T-helper 2 cell treated with Interferon-gamma antibody and Interleukin-4, amounts not matched to agents 5 μg/mL and 100 μg/mL, for 36 hours (primary cell): ENCODE measurements at regions not wholly inside any gene's neighbourhood (a gene's known extent, or its start where the extent isn't known, plus 50 kb on each side); places are given as distances from the start of the nearest gene placed in this dataset.
"Not testable (repeated sequence)": the region's sequence is repeated elsewhere in the genome, so short reads cannot be mapped to it uniquely, and the experiment has no call there.

Experiments
- DNase-seq: peaks from one replicate; pipeline ENCODE4 v3.0.0; 2021; ENCODE audit warnings: low spot score
- H3K27ac Mint-ChIP-seq: one replicate; pipeline ENCODE4 v1.8.0; 2021; ENCODE audit warnings: mild to moderate bottlenecking, mixed read lengths
- H3K27me3 Mint-ChIP-seq: one replicate; pipeline ENCODE4 v1.8.0; 2021; ENCODE audit warnings: low read depth, mixed read lengths
- H3K36me3 Mint-ChIP-seq: one replicate; pipeline ENCODE4 v1.8.0; 2021; ENCODE audit warnings: low read depth, mixed read lengths
- H3K4me1 Mint-ChIP-seq: one replicate; pipeline ENCODE4 v1.8.0; 2021; ENCODE audit warnings: low read depth, mixed read lengths
- H3K4me3 Mint-ChIP-seq: one replicate; pipeline ENCODE4 v1.8.0; 2022; ENCODE audit warnings: mild to moderate bottlenecking, moderate library complexity, mixed read lengths
- H3K9me3 Mint-ChIP-seq: one replicate; pipeline ENCODE4 v1.8.0; 2021; ENCODE audit warnings: mixed read lengths

- H3K4me3 Mint-ChIP-seq = no peak overlapping the region
- H3K36me3 Mint-ChIP-seq = no peaks in the 10 kb centered on the region
- no peaks in the 10 kb centered on the region for H3K27me3 Mint-ChIP-seq
Measured at GRCh38 chr6:85000001-85000400, 235.6 kb upstream of the TBX18 start.

DNA sequence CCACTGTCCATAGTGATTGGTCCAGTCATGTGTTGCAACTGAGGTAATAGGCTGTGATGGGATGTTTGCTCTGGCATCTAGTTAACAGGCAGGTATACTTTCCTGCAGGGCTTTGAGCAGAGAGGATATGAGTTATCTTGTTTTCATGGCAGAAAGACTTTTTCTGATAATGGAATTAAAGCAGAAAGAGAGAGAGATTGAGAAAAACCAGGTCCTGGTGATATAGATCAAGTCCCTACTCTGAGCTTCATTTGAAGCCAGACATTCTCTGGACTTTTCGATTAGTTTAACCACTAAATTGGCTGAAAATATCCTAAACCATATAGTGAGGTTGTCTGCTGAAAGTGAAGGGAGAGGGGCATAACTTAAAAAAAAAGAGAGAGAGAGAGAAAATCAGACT lies 233.8 kb upstream of the TBX18 start:
- H3K9me3 Mint-ChIP-seq = peaks cover 6% of the 10 kb centered on the region
- DNase-seq = no peak
- no peaks in the 10 kb centered on the region for H3K27me3 Mint-ChIP-seq
- no peaks in the 10 kb centered on the region for H3K4me1 Mint-ChIP-seq
- no peak overlapping the region for H3K4me3 Mint-ChIP-seq
- no peak overlapping the region for H3K27ac Mint-ChIP-seq
- no peaks in the 10 kb centered on the region for H3K36me3 Mint-ChIP-seq

More at GRCh38 chr6:85000001-85000400, 235.6 kb upstream of the TBX18 start:
- H3K4me1 Mint-ChIP-seq = no peaks in the 10 kb centered on the region
- peaks cover 2% of the 10 kb centered on the region for H3K9me3 Mint-ChIP-seq
- DNase-seq = no peak
- no peak overlapping the region for H3K27ac Mint-ChIP-seq

DNA sequence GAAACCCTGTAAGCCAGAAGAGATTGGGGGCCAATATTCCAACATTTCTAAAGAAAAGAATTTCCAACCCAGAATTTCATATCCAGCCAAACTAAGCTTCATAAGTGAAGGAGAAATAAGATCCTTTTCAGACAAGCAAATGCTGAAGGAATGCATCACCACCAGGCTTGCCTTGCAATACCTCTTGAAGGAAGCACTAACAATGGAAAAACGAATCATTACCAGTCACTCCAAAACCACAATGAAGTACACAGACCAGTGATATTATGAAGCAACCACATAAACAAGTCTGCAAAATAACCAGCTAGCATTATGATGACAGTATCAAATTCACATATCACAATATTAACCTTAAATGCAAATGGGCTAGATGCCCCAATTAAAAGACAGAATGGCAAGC lies 224.4 kb upstream of the TBX18 start:
- not testable (repeated sequence) for H3K36me3 Mint-ChIP-seq, DNase-seq, H3K27ac Mint-ChIP-seq, H3K4me3 Mint-ChIP-seq, H3K27me3 Mint-ChIP-seq, H3K4me1 Mint-ChIP-seq
- H3K9me3 Mint-ChIP-seq = peaks cover 33% of the 10 kb centered on the region

GRCh38 chr6:84985490-84985889 lies 221.1 kb upstream of the TBX18 start:
- H3K4me3 Mint-ChIP-seq, H3K4me1 Mint-ChIP-seq, H3K27ac Mint-ChIP-seq, H3K27me3 Mint-ChIP-seq, DNase-seq, H3K36me3 Mint-ChIP-seq: not testable (repeated sequence)
- H3K9me3 Mint-ChIP-seq = peaks cover 37% of the 10 kb centered on the region

- Mint-ChIP-seq H3K27ac (no peak overlapping the region), H3K27me3 (no peaks in the 10 kb centered on the region), H3K4me1 (no peaks in the 10 kb centered on the region), H3K9me3 (peaks cover 20% of the 10 kb centered on the region), H3K36me3 (no peaks in the 10 kb centered on the region), H3K4me3 (no peak overlapping the region)
- no peak for DNase-seq
Measured at GRCh38 chr6:84979541-84979940, 215.1 kb upstream of the TBX18 start.

- Mint-ChIP-seq H3K4me3 (no peak overlapping the region), H3K27me3 (no peaks in the 10 kb centered on the region), H3K4me1 (no peaks in the 10 kb centered on the region), H3K27ac (no peak overlapping the region), H3K9me3 (peaks cover 7% of the 10 kb centered on the region), H3K36me3 (no peaks in the 10 kb centered on the region)
- no peak for DNase-seq
Measured at GRCh38 chr6:84977363-84977705, 212.9 kb upstream of the TBX18 start.

DNA sequence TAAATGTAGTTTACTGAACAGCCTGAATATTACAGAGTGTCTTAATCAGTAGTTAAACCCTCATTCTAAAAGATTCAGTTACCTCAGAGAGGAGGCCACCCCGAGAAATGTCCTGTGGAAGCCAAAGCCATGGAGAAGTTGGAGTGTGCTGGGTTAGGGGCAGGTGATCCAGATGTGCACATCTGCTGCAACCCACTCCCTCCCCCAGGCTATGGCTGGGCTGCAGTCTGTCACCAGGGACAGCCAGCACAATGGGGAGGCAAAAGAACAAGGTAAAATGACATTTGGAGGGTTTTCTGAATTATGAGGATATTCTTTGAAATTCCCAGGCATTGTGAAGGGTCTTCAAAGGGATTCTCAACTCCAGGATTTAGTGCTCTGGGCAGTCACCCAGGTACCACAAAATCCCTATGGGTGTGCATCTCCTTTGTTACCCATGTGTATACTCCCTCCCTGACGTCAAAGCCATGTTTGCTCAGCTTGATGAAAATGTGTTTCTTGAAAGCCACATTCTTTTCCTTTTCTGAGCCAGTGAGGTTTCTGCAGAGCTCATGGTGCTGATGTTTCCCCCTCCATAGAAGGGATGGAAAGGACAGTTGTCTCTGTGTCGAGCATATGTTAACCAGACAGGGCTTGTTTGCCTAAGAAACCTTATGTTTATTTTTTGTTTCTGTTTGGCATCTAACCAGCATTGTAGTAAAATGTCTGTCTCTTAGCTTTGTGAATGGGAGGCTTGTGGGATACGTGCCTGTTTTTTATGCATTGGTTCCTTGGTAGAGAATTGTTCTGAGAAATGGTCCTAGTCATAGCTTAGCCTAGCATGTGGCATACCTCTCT lies 212.3 kb upstream of the TBX18 start:
- Mint-ChIP-seq H3K4me1 (no peaks in the 10 kb centered on the region), H3K27ac (no peak overlapping the region), H3K36me3 (no peaks in the 10 kb centered on the region), H3K27me3 (no peaks in the 10 kb centered on the region), H3K9me3 (peaks cover 7% of the 10 kb centered on the region), H3K4me3 (no peak overlapping the region)
- DNase-seq = no peak

- Mint-ChIP-seq H3K27me3 (no peaks in the 10 kb centered on the region), H3K4me3 (no peak overlapping the region), H3K27ac (no peak overlapping the region), H3K4me1 (no peaks in the 10 kb centered on the region), H3K36me3 (no peaks in the 10 kb centered on the region), H3K9me3 (peaks cover 10% of the 10 kb centered on the region)
- no peak for DNase-seq
Measured at GRCh38 chr6:84975316-84975715, 210.9 kb upstream of the TBX18 start.

DNA sequence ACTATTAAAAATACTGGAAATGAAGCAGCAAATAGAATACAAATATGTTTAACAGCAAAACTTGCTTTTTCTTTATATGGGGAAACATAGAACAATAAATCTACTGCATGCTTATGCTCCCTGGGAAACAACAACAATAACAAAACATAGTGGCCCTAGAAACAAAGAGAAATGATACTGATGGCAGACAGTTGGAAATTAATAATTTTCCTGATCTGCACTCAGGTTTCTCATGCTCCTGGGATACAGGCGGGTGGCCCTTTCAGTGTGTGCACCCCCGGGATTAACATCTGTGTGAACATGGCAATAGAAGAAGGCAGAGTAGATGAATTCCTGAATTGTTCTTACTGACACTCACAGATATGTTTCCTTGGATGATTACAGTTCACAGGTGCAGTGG lies 209.2 kb upstream of the TBX18 start:
- no peaks in the 10 kb centered on the region for H3K4me1 Mint-ChIP-seq
- DNase-seq = no peak
- H3K27ac Mint-ChIP-seq = no peak overlapping the region
- no peaks in the 10 kb centered on the region for H3K36me3 Mint-ChIP-seq
- H3K27me3 Mint-ChIP-seq = no peaks in the 10 kb centered on the region
- H3K9me3 Mint-ChIP-seq = peaks cover 16% of the 10 kb centered on the region
- H3K4me3 Mint-ChIP-seq = no peak overlapping the region

- Mint-ChIP-seq H3K4me1 (no peaks in the 10 kb centered on the region), H3K4me3 (no peak overlapping the region), H3K9me3 (peaks cover 45% of the 10 kb centered on the region), H3K36me3 (no peaks in the 10 kb centered on the region), H3K27me3 (no peaks in the 10 kb centered on the region), H3K27ac (no peak overlapping the region)
- DNase-seq = no peak
Measured at GRCh38 chr6:84967965-84968364, 203.6 kb upstream of the TBX18 start.

- H3K9me3 Mint-ChIP-seq = peaks cover 45% of the 10 kb centered on the region
- H3K36me3 Mint-ChIP-seq = no peaks in the 10 kb centered on the region
- H3K27me3 Mint-ChIP-seq = no peaks in the 10 kb centered on the region
- DNase-seq = no peak
- no peak overlapping the region for H3K4me3 Mint-ChIP-seq
- H3K27ac Mint-ChIP-seq = no peak overlapping the region
- no peaks in the 10 kb centered on the region for H3K4me1 Mint-ChIP-seq
Measured at GRCh38 chr6:84967389-84967788, 203.0 kb upstream of the TBX18 start.

GRCh38 chr6:84953111-84953755 lies 188.8 kb upstream of the TBX18 start:
- Mint-ChIP-seq H3K4me3 (no peak overlapping the region), H3K4me1 (no peaks in the 10 kb centered on the region), H3K27ac (no peak overlapping the region), H3K36me3 (no peaks in the 10 kb centered on the region), H3K9me3 (peaks cover 5% of the 10 kb centered on the region), H3K27me3 (no peaks in the 10 kb centered on the region)
- DNase-seq = no peak

DNA sequence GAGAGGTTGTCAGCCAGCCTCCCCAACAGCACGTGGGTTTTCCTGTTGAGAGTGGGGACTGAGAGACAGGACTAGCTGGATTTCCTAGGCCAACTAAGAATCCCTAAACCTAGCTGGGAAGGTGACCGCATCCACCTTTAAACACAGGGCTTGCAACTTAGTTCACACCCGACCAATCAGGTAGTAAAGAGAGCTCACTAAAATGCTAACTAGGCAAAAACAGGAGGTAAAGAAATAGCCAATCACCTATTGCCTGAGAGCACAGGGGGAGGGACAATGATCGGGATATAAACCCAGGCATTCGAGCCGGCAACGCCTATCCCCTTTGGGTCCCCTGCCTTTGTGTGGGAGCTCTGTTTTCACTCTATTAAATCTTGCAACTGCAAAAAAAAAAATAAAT lies 180.5 kb upstream of the TBX18 start:
- not testable (repeated sequence) for H3K27ac Mint-ChIP-seq, H3K27me3 Mint-ChIP-seq, H3K9me3 Mint-ChIP-seq

GRCh38 chr6:84943905-84944304 lies 179.5 kb upstream of the TBX18 start:
- no peak overlapping the region for H3K4me3 Mint-ChIP-seq
- H3K9me3 Mint-ChIP-seq = no peaks in the 10 kb centered on the region
- no peaks in the 10 kb centered on the region for H3K36me3 Mint-ChIP-seq
- DNase-seq = no peak
- H3K27me3 Mint-ChIP-seq = no peaks in the 10 kb centered on the region
- H3K27ac Mint-ChIP-seq = no peak overlapping the region
- no peaks in the 10 kb centered on the region for H3K4me1 Mint-ChIP-seq

More for the DNA sequence above, 180.5 kb upstream of the TBX18 start:
- H3K4me3 Mint-ChIP-seq, DNase-seq, H3K4me1 Mint-ChIP-seq, H3K36me3 Mint-ChIP-seq: not testable (repeated sequence)

- not testable (repeated sequence) for H3K27me3 Mint-ChIP-seq, H3K4me1 Mint-ChIP-seq, H3K4me3 Mint-ChIP-seq, DNase-seq, H3K36me3 Mint-ChIP-seq, H3K27ac Mint-ChIP-seq, H3K9me3 Mint-ChIP-seq
Measured at GRCh38 chr6:84941609-84942008, 177.2 kb upstream of the TBX18 start.
